A549 (cell line): ENCODE measurements at regions not wholly inside any gene's neighbourhood (a gene's known extent, or its start where the extent isn't known, plus 50 kb on each side); places are given as distances from the start of the nearest gene placed in this dataset.

ENCODE experiments used
- ATAC-seq, 2 experiments: fragments of 200-7000 bp in 1 of 2; fragments of >200 bp in 1 of 2; cut with Nextera tagmentation in 1 of 2; cut with Tn5 transposase in 1 of 2; 3 replicates each; pipeline versions ENCODE4 v1.8.0 to v1.9.1; 2018 to 2020; ENCODE audit warnings: mild to moderate bottlenecking in 1 of 2, moderate library complexity in 1 of 2
- CTCF ChIA-PET: fragments of 300-600 bp; sonication (Branson Sonifier 250); formaldehyde crosslinking; extraction: SDS; loops from one replicate; lab custom pipeline; 2021; ENCODE audit warnings: antibody characterized with exemption, inconsistent platforms; lab: Yijun Ruan, JAX
- POLR2A ChIA-PET: fragments of 350-600 bp; formaldehyde crosslinking; extraction: SDS; loops from one replicate; lab custom pipeline; 2021; ENCODE audit warnings: antibody characterized with exemption, inconsistent platforms; lab: Yijun Ruan, JAX
- DNase-seq, 2 experiments: peaks; one replicate each; pipeline versions ENCODE4 v3.0.0 to v3.0.0-alpha.2; 2011 to 2016; ENCODE audit warnings: low read depth in 1 of 2, low spot score in 1 of 2
- FAIRE-seq: peaks from 2 replicates; lab custom pipeline; 2011; peaks lifted over from hg19 to GRCh38; lab: Jason Lieb, UNC
- H3K27ac ChIP-seq, 2 experiments: fragments of >200 bp; sonication (Bioruptor Twin); formaldehyde crosslinking; 3 replicates each; pipeline ENCODE4 v1.5.1; 2016 to 2017
- H3K4me1 ChIP-seq: fragments of >200 bp; sonication (Bioruptor Twin); formaldehyde crosslinking; 3 replicates; pipeline ENCODE4 v1.6.1; 2016
- H3K4me2 ChIP-seq: fragments of >200 bp; sonication (Bioruptor Twin); formaldehyde crosslinking; 3 replicates; pipeline ENCODE4 v1.6.1; 2016
- H3K4me3 ChIP-seq: fragments of >200 bp; sonication (Bioruptor Twin); formaldehyde crosslinking; 3 replicates; pipeline ENCODE4 v1.5.1; 2016
- H3K9me3 ChIP-seq: fragments of >200 bp; sonication (Bioruptor Twin); formaldehyde crosslinking; 3 replicates; pipeline ENCODE4 v1.6.1; 2016
- BCL3 ChIP-seq: fragments of >200 bp; sonication (Bioruptor Twin); formaldehyde crosslinking; IDR thresholded peaks from 3 replicates; pipeline ENCODE4 v1.6.1; 2016
- E2F6 ChIP-seq: IDR thresholded peaks from 2 replicates; pipeline ENCODE4 v1.6.1; 2012; ENCODE audit warnings: low read depth, borderline replicate concordance
- EHMT2 ChIP-seq: fragments of 200-600 bp; sonication (generic); IDR thresholded peaks from 2 replicates; pipeline ENCODE4 v1.6.1; 2016; ENCODE audit warnings: antibody characterized with exemption, low read depth, mild to moderate bottlenecking, moderate library complexity
- EP300 ChIP-seq, 2 experiments: fragments of >200 bp; sonication (Bioruptor Twin); formaldehyde crosslinking; IDR thresholded peaks; 2 replicates in 1 of 2; 3 replicates in 1 of 2; pipeline ENCODE4 v1.6.1; 2016 to 2017
- HOXB13 ChIP-seq: fragments of 250-450 bp; sonication (Bioruptor Pico); IDR thresholded peaks from 2 replicates; pipeline ENCODE4 v1.5.0; 2020; ENCODE audit warnings: low read depth, mild to moderate bottlenecking, moderate library complexity
- HOXB5 ChIP-seq: fragments of 250-450 bp; sonication (Bioruptor Pico); IDR thresholded peaks from 2 replicates; pipeline ENCODE4 v1.5.0; 2020; ENCODE audit warnings: mild to moderate bottlenecking, moderate library complexity
- MAX ChIP-seq: IDR thresholded peaks from 2 replicates; pipeline ENCODE4 v1.6.1; 2012
- MAZ ChIP-seq: fragments of 150-350 bp; IDR thresholded peaks from 2 replicates; pipeline ENCODE4 v1.6.1; 2014; ENCODE audit warnings: antibody characterized with exemption, low read depth, low read length, borderline replicate concordance
- NFE2L2 ChIP-seq: fragments of 150-350 bp; conservative IDR thresholded peaks from 2 replicates; pipeline ENCODE4 v1.6.1; 2014; ENCODE audit warnings: low read length
- POLR2AphosphoS2 ChIP-seq: conservative IDR thresholded peaks from 2 replicates; pipeline ENCODE4 v1.6.1; 2012; ENCODE audit warnings: low read length, improper control_type of control experiment, inconsistent platforms
- REST ChIP-seq: fragments of 200-600 bp; sonication (generic); IDR thresholded peaks from 2 replicates; pipeline ENCODE4 v1.6.1; 2016; ENCODE audit warnings: antibody characterized with exemption, mild to moderate bottlenecking, moderate library complexity
- RFX5 ChIP-seq: fragments of 450-650 bp; IDR thresholded peaks from 2 replicates; pipeline ENCODE4 v1.7.1; 2014; ENCODE audit warnings: antibody characterized with exemption, mild to moderate bottlenecking, moderate library complexity
- SMC3 ChIP-seq: fragments of >200 bp; sonication (Bioruptor Twin); formaldehyde crosslinking; IDR thresholded peaks from 3 replicates; pipeline ENCODE4 v1.6.1; 2018; ENCODE audit warnings: inconsistent platforms
- USF2 ChIP-seq: fragments of 450-650 bp; IDR thresholded peaks from 2 replicates; pipeline ENCODE4 v1.6.1; 2014; ENCODE audit warnings: antibody characterized with exemption
- ZC3H11A ChIP-seq: fragments of 450-650 bp; IDR thresholded peaks from 2 replicates; pipeline ENCODE4 v1.6.1; 2014; ENCODE audit warnings: antibody characterized with exemption, mild to moderate bottlenecking
- ZFP36 ChIP-seq: fragments of 450-650 bp; IDR thresholded peaks from 2 replicates; pipeline ENCODE4 v1.6.1; 2014; ENCODE audit warnings: borderline replicate concordance; ENCODE audit not compliant: partially characterized antibody
- ZNF302 ChIP-seq: fragments of 250-450 bp; sonication (Bioruptor Pico); IDR thresholded peaks from 2 replicates; pipeline ENCODE4 v1.9.0; 2021; ENCODE audit warnings: inconsistent platforms, mild to moderate bottlenecking, moderate library complexity
- ZSCAN20 ChIP-seq: fragments of 250-450 bp; sonication (Bioruptor Pico); IDR thresholded peaks from 2 replicates; pipeline ENCODE4 v1.8.0; 2022; ENCODE audit warnings: mild to moderate bottlenecking, moderate library complexity
- WGBS: methylation state at CpG from one replicate; pipeline ENCODE4 v1.1.6; 2017; ENCODE audit errors: missing lambda C conversion rate; 5-methylcytosine and 5-hydroxymethylcytosine counted together

GRCh38 chr13:74838096-74838495, 643.9 kb downstream of the TBC1D4 start (continued):
- TF ChIP-seq BCL3 (no peak), ZSCAN20 (no peak), MAZ (no peak)

- ATAC-seq: no peak
- H3K27ac ChIP-seq: no peak overlapping the region
- POLR2A ChIA-PET: no interaction called here
- no peak for FAIRE-seq
- 58% methylated on average over 1 of the region's 1 CpG for WGBS
- H3K9me3 ChIP-seq: no peaks in the 10 kb centered on the region
- no peak overlapping the region for H3K4me2 ChIP-seq
- H3K4me1 ChIP-seq: no peaks in the 10 kb centered on the region
- CTCF ChIA-PET: interaction anchor here (1.1 kb wide), 1 partner anchor 9 kb away, joined by 3 read pairs; no protein-coding TSS in a partner anchor
- no peak for DNase-seq
- no peak overlapping the region for H3K4me3 ChIP-seq
- TF ChIP-seq REST (no peak), E2F6 (no peak), EHMT2 (no peak), EP300 (IDR thresholded peaks at IDR 0.05) (no peak), ZC3H11A (no peak)
Measured at GRCh38 chr13:74836628-74837027, 645.3 kb downstream of the TBC1D4 start.

GRCh38 chr13:74835579-74835978, 646.4 kb downstream of the TBC1D4 start:
- Histone ChIP-seq H3K9me3 (no peaks in the 10 kb centered on the region), H3K4me1 (no peaks in the 10 kb centered on the region), H3K27ac (no peak overlapping the region), H3K4me2 (no peak overlapping the region), H3K4me3 (no peak overlapping the region)
- POLR2A ChIA-PET: no interaction called here
- FAIRE-seq (no peak), ATAC-seq (no peak), DNase-seq (no peak)
- TF ChIP-seq POLR2AphosphoS2 (no peak), ZNF302 (CRISPR knock-in tag) (no peak), RFX5 (no peak), HOXB13 (CRISPR knock-in tag) (no peak), MAX (no peak), NFE2L2 (no peak), USF2 (no peak), HOXB5 (CRISPR knock-in tag) (no peak), BCL3 (no peak), ZFP36 (no peak), SMC3 (no peak)
- 11% methylated on average over 1 of the region's 1 CpG for WGBS
- CTCF ChIA-PET: no interaction called here
